ENCODE measurements at regions not wholly inside any gene's neighbourhood (a gene's known extent, or its start where the extent isn't known, plus 50 kb on each side); places are given as distances from the start of the nearest gene placed in this dataset.

- Histone ChIP-seq H2BK15ac (ENCODE audit: low read depth, low read length) (no peak overlapping the region), H4K91ac (ENCODE audit: insufficient read depth, low read depth, low read length) (no peak overlapping the region), H3K79me1 (ENCODE audit: low read depth in 1 of 2, low read length in 2 of 2) (no peaks in the 10 kb centered on the region), H3K4ac (ENCODE audit: low read depth, low read length) (no peak overlapping the region), H3K27ac (ENCODE audit: insufficient read depth, low read length) (no peak overlapping the region), H3K4me2 (ENCODE audit: low read depth, low read length) (no peak overlapping the region), H3K56ac (ENCODE audit: extremely low read depth, insufficient read depth, low read length) (no peak overlapping the region), H3K23ac (ENCODE audit: low read depth, low read length) (no peak overlapping the region), H4K8ac (ENCODE audit: low read depth in 2 of 2, low read length in 2 of 2) (no peak overlapping the region), H2BK5ac (ENCODE audit: low read depth, low read length, poor library complexity, severe bottlenecking) (no peak overlapping the region), H4K5ac (ENCODE audit: low read depth, low read length) (no peak overlapping the region), H3K9me3 (ENCODE audit: control insufficient read depth, insufficient read depth, low read length) (peaks cover 3% of the 10 kb centered on the region), H3K9me1 (ENCODE audit: insufficient read depth, low read length) (no peaks in the 10 kb centered on the region; the same call in 1 of the 2 replicates), H3K4me1 (ENCODE audit: control insufficient read depth, insufficient read depth, low read length) (peaks cover 4% of the 10 kb centered on the region; the same call in 1 of the 2 replicates), H3K36me3 (ENCODE audit: control insufficient read depth, insufficient read depth, low read length) (no peaks in the 10 kb centered on the region), H2BK20ac (ENCODE audit: low read depth, low read length) (no peak overlapping the region), H2BK120ac (ENCODE audit: low read depth, low read length) (no peak overlapping the region), H3K4me3 (ENCODE audit: insufficient read depth, low read depth, low read length) (no peak overlapping the region), H3K27me3 (ENCODE audit: control insufficient read depth, insufficient read depth, low read length) (peaks cover 54% of the 10 kb centered on the region), H2AK5ac (ENCODE audit: low read depth, low read length) (no peak overlapping the region), H3K9ac (ENCODE audit: low read depth, low read length) (no peak overlapping the region), H3K14ac (replicated peaks; ENCODE audit: low read depth, low read length) (no peak overlapping the region), H4K20me1 (ENCODE audit: insufficient read depth, low read length) (no peaks in the 10 kb centered on the region; the same call in 1 of the 2 replicates), H2AK9ac (replicated peaks; ENCODE audit: low read depth, low read length, poor library complexity) (no peak overlapping the region), H3K18ac (ENCODE audit: low read depth, low read length) (no peak overlapping the region), H2AFZ (replicated peaks; ENCODE audit: low read length, poor library complexity) (no peak overlapping the region)
- TF ChIP-seq, protein P1, sequence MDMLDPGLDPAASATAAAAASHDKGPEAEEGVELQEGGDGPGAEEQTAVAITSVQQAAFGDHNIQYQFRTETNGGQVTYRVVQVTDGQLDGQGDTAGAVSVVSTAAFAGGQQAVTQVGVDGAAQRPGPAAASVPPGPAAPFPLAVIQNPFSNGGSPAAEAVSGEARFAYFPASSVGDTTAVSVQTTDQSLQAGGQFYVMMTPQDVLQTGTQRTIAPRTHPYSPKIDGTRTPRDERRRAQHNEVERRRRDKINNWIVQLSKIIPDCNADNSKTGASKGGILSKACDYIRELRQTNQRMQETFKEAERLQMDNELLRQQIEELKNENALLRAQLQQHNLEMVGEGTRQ (IDR thresholded peaks at IDR 0.05; ENCODE audit: low read depth, low read length): no peak
- TF ChIP-seq MXI1 (IDR thresholded peaks at IDR 0.05; ENCODE audit: borderline replicate concordance, low read depth, low read length): no peak
- no peak for TF ChIP-seq CHD1 (IDR thresholded peaks at IDR 0.05; ENCODE audit: low read depth, low read length)
- TF ChIP-seq RAD21 (IDR thresholded peaks at IDR 0.05; ENCODE audit: low read length): no peak
- no peak for TF ChIP-seq FOS (IDR thresholded peaks at IDR 0.05; ENCODE audit: low read depth, low read length)
- TF ChIP-seq NFE2L2 (IDR thresholded peaks at IDR 0.05; ENCODE audit: low read depth, low read length): no peak
- 60% methylated on average over 1 of the region's 5 CpGs; no CpG with 5 or more reads in 1 of the 2 experiments for WGBS, 2 experiments (ENCODE audit: extremely low coverage in 2 of 2, insufficient read length in 1 of 2)
- ATAC-seq (ENCODE audit: low read depth) (no peak), DNase-seq (no peak)
- intact Hi-C loops (cut with micrococcal nuclease): loop anchor here (5.0 kb wide), 1 partner anchor 96 kb away; no protein-coding TSS in a partner anchor
- POLR2A ChIA-PET (ENCODE audit: unreplicated experiment): no interaction called here
- in situ Hi-C loops (cut with MboI; ENCODE audit: low sequenced_read_pairs): no loop called here
- no TSS peak for BruUV-seq (replicated peaks)
- dilution Hi-C loops (cut with HindIII; ENCODE audit: low sequenced_read_pairs, unreplicated experiment): no loop called here
- CTCF ChIA-PET: interaction anchor here (0.8 kb wide), 1 partner anchor 12 kb away, joined by 3 read pairs; no protein-coding TSS in a partner anchor
These were observed 51.1 kb upstream of the EIF5 start for GRCh38 chr14:103282932-103283331.
